Tibial artery (tissue), 4 donors: ENCODE measurements at regions not wholly inside any gene's neighbourhood (a gene's known extent, or its start where the extent isn't known, plus 50 kb on each side); places are given as distances from the start of the nearest gene placed in this dataset.

Experiments used
- DNase-seq, 2 donors: peaks; one replicate each; pipeline ENCODE4 v3.0.0-alpha.2; 2019
- H3K27ac ChIP-seq, 2 donors: fragments of 200-600 bp; sonication (generic) in 1 of 2; 1 replicate in 1 of 2; 2 replicates in 1 of 2; pipeline ENCODE4 v1.5.1; 2018 to 2019; ENCODE audit warnings: mild to moderate bottlenecking in 1 of 2
- H3K27me3 ChIP-seq, 2 donors: fragments of 200-600 bp; sonication (generic) in 1 of 2; one replicate each; pipeline versions ENCODE4 v1.5.1 to v1.6.0; 2016 to 2019
- H3K36me3 ChIP-seq, 3 donors: fragments of 200-600 bp; sonication (generic) in 2 of 3; one replicate each; pipeline ENCODE4 v1.5.1; 2016 to 2019; ENCODE audit warnings: mild to moderate bottlenecking in 2 of 3
- H3K4me1 ChIP-seq, 4 donors: fragments of 200-600 bp; sonication (generic) in 2 of 4; 1 replicate in 3 of 4; 2 replicates in 1 of 4; pipeline ENCODE4 v1.5.1; 2016 to 2019
- H3K4me3 ChIP-seq, 2 donors: fragments of 200-600 bp; sonication (generic) in 1 of 2; 1 replicate in 1 of 2; 2 replicates in 1 of 2; pipeline ENCODE4 v1.5.1; 2018 to 2019; ENCODE audit warnings: mild to moderate bottlenecking in 2 of 2
- H3K9me3 ChIP-seq, 3 donors: fragments of 200-600 bp; sonication (generic) in 1 of 3; one replicate each; pipeline ENCODE4 v1.5.1; 2016 to 2019
- intact Hi-C: fragments of 100-400 bp; cut with DNase I; formaldehyde crosslinking; loops from one replicate; pipeline ENCODE4 v1.15.0; 2023; ENCODE audit warnings: low total_unique reads
- TF ChIP-seq, protein P1 (sequence below), 2 experiments: fragments of 200-600 bp in 1 of 2; fragments of 450-650 bp in 1 of 2; IDR thresholded peaks; one replicate each; pipeline ENCODE4 v1.5.1; 2017 to 2019; ENCODE audit warnings: antibody characterized with exemption in 2 of 2, mild to moderate bottlenecking in 1 of 2, moderate library complexity in 1 of 2

DNA sequence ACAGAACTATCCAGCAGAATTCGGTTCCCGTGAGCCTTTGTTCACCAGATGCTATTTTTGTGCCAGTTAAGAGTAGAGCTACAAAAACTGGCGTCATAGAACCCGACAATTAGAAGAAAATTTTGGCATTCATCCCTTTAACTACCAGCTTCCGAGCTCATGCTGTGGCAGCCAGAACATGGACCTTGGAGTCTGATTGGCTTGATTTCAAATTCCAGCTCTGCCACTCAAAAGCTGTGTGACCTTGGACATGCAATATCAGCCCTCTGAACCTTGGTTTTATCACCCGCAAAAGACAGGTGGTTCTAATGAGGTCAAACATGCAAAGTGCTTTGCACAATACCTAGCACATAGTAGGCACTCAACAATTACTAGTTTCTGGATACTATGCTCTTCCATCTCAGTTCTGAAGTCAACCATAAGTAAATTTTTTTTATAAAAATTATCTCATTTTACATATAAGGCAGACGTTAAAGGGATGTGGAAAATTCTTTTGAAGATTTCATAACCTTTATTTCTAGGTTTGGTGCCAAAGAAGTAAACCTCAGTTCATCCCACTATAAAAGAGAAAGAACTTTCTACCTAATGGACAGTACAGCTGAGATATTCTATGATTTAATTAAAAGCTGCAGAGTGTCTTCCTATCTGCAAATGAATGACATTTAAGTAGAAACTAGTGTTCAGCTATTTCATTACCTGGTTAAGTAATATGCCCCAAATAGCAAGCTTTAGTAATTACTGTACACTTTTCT lies 331.5 kb downstream of the HAPSTR1 start:
- H3K27me3 ChIP-seq, result no peaks in the 10 kb centered on the region
- H3K4me1 ChIP-seq, result no peaks in the 10 kb centered on the region
- DNase-seq, result no peak
- no peaks in the 10 kb centered on the region for H3K9me3 ChIP-seq
- H3K27ac ChIP-seq, result no peak overlapping the region
- H3K36me3 ChIP-seq, result no peaks in the 10 kb centered on the region
- no peak overlapping the region for H3K4me3 ChIP-seq
- TF ChIP-seq, protein P1, sequence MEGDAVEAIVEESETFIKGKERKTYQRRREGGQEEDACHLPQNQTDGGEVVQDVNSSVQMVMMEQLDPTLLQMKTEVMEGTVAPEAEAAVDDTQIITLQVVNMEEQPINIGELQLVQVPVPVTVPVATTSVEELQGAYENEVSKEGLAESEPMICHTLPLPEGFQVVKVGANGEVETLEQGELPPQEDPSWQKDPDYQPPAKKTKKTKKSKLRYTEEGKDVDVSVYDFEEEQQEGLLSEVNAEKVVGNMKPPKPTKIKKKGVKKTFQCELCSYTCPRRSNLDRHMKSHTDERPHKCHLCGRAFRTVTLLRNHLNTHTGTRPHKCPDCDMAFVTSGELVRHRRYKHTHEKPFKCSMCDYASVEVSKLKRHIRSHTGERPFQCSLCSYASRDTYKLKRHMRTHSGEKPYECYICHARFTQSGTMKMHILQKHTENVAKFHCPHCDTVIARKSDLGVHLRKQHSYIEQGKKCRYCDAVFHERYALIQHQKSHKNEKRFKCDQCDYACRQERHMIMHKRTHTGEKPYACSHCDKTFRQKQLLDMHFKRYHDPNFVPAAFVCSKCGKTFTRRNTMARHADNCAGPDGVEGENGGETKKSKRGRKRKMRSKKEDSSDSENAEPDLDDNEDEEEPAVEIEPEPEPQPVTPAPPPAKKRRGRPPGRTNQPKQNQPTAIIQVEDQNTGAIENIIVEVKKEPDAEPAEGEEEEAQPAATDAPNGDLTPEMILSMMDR (IDR thresholded peaks at IDR 0.05), result no peak
- intact Hi-C loops, result no loop called here

DNA sequence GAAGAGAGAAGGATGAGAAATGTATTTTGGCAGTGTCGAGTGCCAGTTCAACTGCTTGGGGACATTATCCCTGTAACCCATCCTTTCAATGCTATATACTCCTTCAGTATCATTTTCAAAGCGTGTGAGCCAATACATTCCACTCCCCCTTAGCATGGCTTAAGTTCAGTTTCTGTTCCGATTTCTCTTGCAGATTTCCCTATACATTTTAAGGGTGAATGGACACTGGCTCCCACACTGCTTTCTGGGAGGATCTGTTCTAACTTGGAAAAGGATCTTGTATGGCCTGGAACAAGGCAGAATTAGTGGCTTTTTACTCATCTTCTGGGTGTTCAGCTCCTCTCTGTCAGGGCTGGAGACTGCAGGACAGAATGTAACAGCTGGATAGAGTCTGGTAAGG lies 333.8 kb downstream of the HAPSTR1 start:
- TF ChIP-seq, protein P1 (IDR thresholded peaks at IDR 0.05), result no peak
- DNase-seq, result no peak
- H3K27me3 ChIP-seq, result no peaks in the 10 kb centered on the region
- no peaks in the 10 kb centered on the region for H3K9me3 ChIP-seq
- H3K4me3 ChIP-seq, result no peak overlapping the region
- H3K4me1 ChIP-seq, result no peaks in the 10 kb centered on the region
- H3K27ac ChIP-seq, result no peak overlapping the region
- intact Hi-C loops, result no loop called here
- H3K36me3 ChIP-seq, result no peaks in the 10 kb centered on the region

DNA sequence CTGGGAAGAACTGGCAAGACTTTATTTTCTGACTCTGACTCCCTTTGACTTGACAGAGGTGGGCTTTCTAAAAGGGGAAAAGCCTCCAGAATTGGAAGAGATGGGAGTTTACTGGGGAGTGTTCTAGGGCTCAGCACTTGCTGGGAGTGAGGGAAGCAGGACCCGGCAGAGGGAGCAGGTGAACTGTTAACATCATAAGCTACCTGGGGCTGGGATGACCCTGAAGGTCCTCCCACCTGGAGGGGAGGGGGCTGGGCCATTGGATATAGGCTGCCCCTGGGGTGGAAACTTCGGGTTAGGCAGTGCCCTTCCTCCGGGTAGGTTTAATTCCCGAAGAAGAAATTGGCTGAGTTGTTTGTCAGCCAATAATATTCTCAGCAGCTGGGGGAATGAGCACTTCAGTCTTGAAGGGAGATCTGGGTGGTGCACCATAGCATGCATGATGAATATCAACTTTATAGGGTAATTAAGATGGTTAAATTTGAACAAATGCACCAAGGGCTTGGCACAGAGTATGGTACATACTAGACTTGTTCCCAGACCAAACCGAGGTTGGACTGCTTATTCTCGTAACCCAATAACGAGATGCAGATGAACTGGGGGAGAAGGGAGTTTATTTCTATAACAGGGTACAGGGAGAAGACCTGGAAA lies 337.0 kb downstream of the HAPSTR1 start:
- Histone ChIP-seq H3K36me3 (no peaks in the 10 kb centered on the region), H3K27me3 (no peaks in the 10 kb centered on the region), H3K27ac (no peak overlapping the region), H3K4me3 (no peak overlapping the region), H3K4me1 (no peaks in the 10 kb centered on the region), H3K9me3 (no peaks in the 10 kb centered on the region)
- DNase-seq, result no peak
- TF ChIP-seq, protein P1 (IDR thresholded peaks at IDR 0.05), result no peak
- intact Hi-C loops, result no loop called here

GRCh38 chr16:9429646-9430330 lies 338.3 kb downstream of the HAPSTR1 start:
- no peak for DNase-seq
- H3K9me3 ChIP-seq, result no peaks in the 10 kb centered on the region

GRCh38 chr16:9434659-9435058 lies 343.2 kb downstream of the HAPSTR1 start:
- intact Hi-C loops, result no loop called here
- no peak for DNase-seq
- Histone ChIP-seq H3K36me3 (no peaks in the 10 kb centered on the region), H3K9me3 (no peaks in the 10 kb centered on the region), H3K27me3 (peaks cover 0 to 6% of the 10 kb centered on the region in 2 donors), H3K27ac (no peak overlapping the region), H3K4me3 (no peak overlapping the region), H3K4me1 (no peaks in the 10 kb centered on the region)
- TF ChIP-seq, protein P1 (IDR thresholded peaks at IDR 0.05), result peak in 1 of 2 experiments; percentile 7

More at GRCh38 chr16:9429646-9430330, 338.3 kb downstream of the HAPSTR1 start:
- H3K4me1 ChIP-seq, result no peaks in the 10 kb centered on the region
- H3K36me3 ChIP-seq, result no peaks in the 10 kb centered on the region
- intact Hi-C loops, result no loop called here
- no peaks in the 10 kb centered on the region for H3K27me3 ChIP-seq
- TF ChIP-seq, protein P1 (IDR thresholded peaks at IDR 0.05), result no peak
- no peak overlapping the region for H3K27ac ChIP-seq
- H3K4me3 ChIP-seq, result no peak overlapping the region
